Endothelial cell of umbilical vein (primary cell): ENCODE measurements at regions not wholly inside any gene's neighbourhood (a gene's known extent, or its start where the extent isn't known, plus 50 kb on each side); places are given as distances from the start of the nearest gene placed in this dataset.

Experiments used
- EZH2 ChIP-seq: IDR thresholded peaks from 2 replicates; pipeline ENCODE4 v1.6.1; 2012; ENCODE audit warnings: borderline replicate concordance, low read depth, mild to moderate bottlenecking, moderate library complexity, low read length, inconsistent platforms; ENCODE audit not compliant: severe bottlenecking
- GATA2 ChIP-seq: IDR thresholded peaks from 2 replicates; pipeline ENCODE4 v1.7.0; 2011; ENCODE audit warnings: low read depth, mild to moderate bottlenecking, moderate library complexity, mixed read lengths, low read length; ENCODE audit not compliant: insufficient read length, insufficient read depth
- JUN ChIP-seq: IDR thresholded peaks from 2 replicates; pipeline ENCODE4 v1.6.1; 2011; ENCODE audit warnings: borderline replicate concordance, low read depth; ENCODE audit not compliant: insufficient read length, insufficient read depth
- MYC ChIP-seq: IDR thresholded peaks from one replicate; pipeline ENCODE4 v1.6.1; 2011; ENCODE audit warnings: mild to moderate bottlenecking, low read depth, low read length
- POLR2A ChIP-seq: IDR thresholded peaks from 2 replicates; pipeline ENCODE4 v1.6.1; 2012; ENCODE audit warnings: low read depth, mild to moderate bottlenecking, control low read depth, low read length
- POLR2AphosphoS5 ChIP-seq: IDR thresholded peaks from 2 replicates; pipeline ENCODE4 v1.6.1; 2012; ENCODE audit warnings: low read depth, mild to moderate bottlenecking, control low read depth, low read length, moderate library complexity; ENCODE audit not compliant: insufficient read depth
- TF ChIP-seq, protein P1 (sequence below): IDR thresholded peaks from 2 replicates; pipeline ENCODE4 v1.6.1; 2011; ENCODE audit not compliant: insufficient read depth, insufficient read length
- TF ChIP-seq, protein P2 (sequence below), 2 donors: IDR thresholded peaks; 1 replicate in 1 of 2; 2 replicates in 1 of 2; pipeline ENCODE4 v1.5.1; 2011; ENCODE audit warnings: low read length in 2 of 2, mild to moderate bottlenecking in 2 of 2, moderate library complexity in 2 of 2, control low read depth in 1 of 2, inconsistent platforms in 1 of 2, low read depth in 1 of 2; ENCODE audit not compliant: insufficient read depth in 1 of 2; ENCODE audit errors: extremely low read depth in 1 of 2

DNA sequence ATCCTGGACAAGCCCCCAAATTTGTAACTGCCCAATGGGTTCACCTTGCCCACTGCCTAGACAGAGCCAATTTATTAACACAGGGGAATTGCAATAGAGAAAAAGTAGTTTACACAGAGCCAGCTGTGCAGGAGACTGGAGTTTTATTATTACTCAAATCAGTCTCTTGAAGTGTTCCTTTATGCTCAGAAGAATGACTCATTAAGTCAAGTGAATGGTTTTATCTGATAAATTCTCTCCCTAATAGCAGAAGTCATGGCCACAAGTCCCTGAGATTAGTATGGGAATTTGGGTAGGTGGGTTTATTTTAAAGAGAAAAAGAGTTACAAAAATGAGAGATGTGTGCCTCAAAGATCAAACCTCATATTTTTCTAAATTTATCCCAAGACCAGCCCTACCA is 122.8 kb upstream of the NUDT4 start:
- TF ChIP-seq POLR2A (no peak), POLR2AphosphoS5 (no peak), EZH2 (no peak), GATA2 (no peak), JUN (no peak), MYC (no peak)
- TF ChIP-seq, protein P1, sequence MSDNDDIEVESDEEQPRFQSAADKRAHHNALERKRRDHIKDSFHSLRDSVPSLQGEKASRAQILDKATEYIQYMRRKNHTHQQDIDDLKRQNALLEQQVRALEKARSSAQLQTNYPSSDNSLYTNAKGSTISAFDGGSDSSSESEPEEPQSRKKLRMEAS = no peak
- TF ChIP-seq, protein P2, sequence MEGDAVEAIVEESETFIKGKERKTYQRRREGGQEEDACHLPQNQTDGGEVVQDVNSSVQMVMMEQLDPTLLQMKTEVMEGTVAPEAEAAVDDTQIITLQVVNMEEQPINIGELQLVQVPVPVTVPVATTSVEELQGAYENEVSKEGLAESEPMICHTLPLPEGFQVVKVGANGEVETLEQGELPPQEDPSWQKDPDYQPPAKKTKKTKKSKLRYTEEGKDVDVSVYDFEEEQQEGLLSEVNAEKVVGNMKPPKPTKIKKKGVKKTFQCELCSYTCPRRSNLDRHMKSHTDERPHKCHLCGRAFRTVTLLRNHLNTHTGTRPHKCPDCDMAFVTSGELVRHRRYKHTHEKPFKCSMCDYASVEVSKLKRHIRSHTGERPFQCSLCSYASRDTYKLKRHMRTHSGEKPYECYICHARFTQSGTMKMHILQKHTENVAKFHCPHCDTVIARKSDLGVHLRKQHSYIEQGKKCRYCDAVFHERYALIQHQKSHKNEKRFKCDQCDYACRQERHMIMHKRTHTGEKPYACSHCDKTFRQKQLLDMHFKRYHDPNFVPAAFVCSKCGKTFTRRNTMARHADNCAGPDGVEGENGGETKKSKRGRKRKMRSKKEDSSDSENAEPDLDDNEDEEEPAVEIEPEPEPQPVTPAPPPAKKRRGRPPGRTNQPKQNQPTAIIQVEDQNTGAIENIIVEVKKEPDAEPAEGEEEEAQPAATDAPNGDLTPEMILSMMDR (IDR thresholded peaks at IDR 0.05; ENCODE audit: extremely low read depth in 1 of 2, insufficient read depth in 1 of 2, low read depth in 1 of 2, low read length in 2 of 2) = no peak
